ENCODE measurements at regions not wholly inside any gene's neighbourhood (a gene's known extent, or its start where the extent isn't known, plus 50 kb on each side); places are given as distances from the start of the nearest gene placed in this dataset.

GRCh38 chr7:25946181-25946580 is 205.8 kb upstream of the NFE2L3 start:
- TF ChIP-seq, protein P1, sequence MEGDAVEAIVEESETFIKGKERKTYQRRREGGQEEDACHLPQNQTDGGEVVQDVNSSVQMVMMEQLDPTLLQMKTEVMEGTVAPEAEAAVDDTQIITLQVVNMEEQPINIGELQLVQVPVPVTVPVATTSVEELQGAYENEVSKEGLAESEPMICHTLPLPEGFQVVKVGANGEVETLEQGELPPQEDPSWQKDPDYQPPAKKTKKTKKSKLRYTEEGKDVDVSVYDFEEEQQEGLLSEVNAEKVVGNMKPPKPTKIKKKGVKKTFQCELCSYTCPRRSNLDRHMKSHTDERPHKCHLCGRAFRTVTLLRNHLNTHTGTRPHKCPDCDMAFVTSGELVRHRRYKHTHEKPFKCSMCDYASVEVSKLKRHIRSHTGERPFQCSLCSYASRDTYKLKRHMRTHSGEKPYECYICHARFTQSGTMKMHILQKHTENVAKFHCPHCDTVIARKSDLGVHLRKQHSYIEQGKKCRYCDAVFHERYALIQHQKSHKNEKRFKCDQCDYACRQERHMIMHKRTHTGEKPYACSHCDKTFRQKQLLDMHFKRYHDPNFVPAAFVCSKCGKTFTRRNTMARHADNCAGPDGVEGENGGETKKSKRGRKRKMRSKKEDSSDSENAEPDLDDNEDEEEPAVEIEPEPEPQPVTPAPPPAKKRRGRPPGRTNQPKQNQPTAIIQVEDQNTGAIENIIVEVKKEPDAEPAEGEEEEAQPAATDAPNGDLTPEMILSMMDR (IDR thresholded peaks at IDR 0.05): no peak
- no peak for TF ChIP-seq EP300 (IDR thresholded peaks at IDR 0.05)
